SK-N-DZ (cell line): ENCODE measurements at regions not wholly inside any gene's neighbourhood (a gene's known extent, or its start where the extent isn't known, plus 50 kb on each side); places are given as distances from the start of the nearest gene placed in this dataset.
A peak's percentile ranks its signal among the peaks of the same experiment; 100 is the strongest.

Experiments
- DNase-seq: peaks from one replicate; pipeline ENCODE4 v3.0.0-alpha.2; 2015; ENCODE audit warnings: low spot score

DNA sequence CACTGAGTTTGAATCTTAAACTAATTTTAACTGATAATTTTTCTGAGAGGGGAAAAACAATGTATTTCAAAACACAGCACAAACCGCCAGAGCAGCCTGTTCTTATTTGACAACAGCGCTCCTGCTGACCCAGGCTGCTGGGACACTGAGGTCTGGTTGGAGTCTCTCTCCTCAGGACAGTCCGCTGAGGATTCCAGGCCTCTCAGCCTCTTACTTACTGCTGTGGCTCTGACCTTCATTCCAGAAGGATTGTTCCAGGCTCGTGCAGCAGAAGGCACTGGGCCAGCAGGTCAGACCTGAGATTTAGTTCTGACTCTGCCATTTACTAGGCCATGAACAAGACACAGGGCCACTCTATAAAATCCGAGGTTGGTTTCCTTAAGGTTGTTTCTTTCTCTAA is 393.6 kb downstream of the TDRD3 start:
- DNase-seq = no peak

- DNase-seq = no peak
Observed at GRCh38 chr13:60788156-60788829, 391.3 kb downstream of the TDRD3 start.

DNA sequence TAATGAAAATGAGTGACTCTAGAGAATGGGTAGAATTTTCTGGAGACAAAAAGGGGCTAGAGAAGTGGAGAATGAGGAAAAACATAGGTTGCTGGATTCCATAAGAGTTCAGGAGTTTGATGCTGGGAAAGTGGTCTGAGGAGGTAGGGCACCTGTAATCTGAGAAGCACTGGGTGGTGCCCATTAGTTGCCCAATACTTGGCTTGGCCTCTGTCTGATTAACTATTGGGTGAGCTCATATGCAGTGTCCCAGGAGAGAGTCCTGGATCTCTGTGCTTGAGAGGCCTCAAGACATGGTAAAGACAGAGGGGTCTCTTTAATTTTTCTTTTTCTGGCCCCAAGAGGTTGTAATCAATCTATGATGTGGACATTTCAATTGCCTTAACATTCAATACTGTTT is 390.1 kb downstream of the TDRD3 start:
- DNase-seq = no peak

DNA sequence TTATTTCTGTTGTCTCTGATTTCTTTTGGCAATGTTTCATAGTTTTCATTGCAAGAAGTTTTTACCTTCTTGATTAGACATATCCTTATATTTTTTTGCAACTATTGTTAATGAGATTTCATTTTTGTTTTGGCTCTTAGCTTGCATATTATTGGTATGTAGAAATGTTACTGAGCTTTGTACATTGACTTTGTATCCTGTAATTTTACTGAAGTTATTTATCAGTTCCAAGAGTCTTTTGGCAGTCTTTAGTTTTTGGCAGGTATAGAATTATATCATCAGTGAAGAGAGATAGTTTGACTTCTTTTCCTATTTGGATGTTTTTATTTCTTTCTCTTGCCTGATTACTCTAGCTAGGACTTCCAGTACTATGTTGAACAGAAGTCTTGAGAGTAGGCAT is 375.7 kb downstream of the TDRD3 start:
- no peak for DNase-seq

DNA sequence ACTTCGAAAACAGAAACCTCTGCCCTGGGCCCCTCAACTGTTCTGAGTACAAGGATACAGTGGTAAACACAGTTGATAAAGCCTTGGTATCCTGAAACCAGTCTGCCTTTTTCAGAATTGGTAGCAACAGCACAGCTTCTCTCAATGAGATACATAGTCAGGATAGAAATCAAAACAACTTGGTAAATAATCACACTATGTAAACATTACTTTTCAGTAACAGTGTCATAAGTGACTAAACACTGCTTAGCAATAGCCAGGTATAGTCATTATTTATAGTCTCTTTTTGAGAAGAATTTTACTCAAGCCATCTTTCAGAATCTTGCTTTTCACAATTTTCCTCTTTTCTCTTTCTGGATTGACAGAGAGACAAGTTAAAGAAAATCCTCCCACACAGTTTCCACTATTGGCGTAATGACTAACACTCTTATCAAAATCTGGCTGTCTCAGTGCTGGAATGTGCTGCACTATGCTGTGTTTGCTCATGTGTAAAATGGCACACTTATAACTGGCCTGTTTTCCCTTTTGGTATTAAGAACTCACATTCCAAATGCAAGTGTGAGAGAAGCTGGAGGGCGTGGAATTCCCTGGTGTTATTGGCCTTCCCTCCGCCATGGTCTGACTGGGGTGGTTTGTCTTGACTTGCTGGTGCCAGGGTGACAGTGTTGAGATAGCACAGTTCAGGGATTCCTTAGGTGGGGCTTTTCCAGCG is 368.8 kb downstream of the TDRD3 start:
- no peak for DNase-seq

- DNase-seq = no peak
Observed at GRCh38 chr13:60759499-60759898, 362.5 kb downstream of the TDRD3 start.

DNA sequence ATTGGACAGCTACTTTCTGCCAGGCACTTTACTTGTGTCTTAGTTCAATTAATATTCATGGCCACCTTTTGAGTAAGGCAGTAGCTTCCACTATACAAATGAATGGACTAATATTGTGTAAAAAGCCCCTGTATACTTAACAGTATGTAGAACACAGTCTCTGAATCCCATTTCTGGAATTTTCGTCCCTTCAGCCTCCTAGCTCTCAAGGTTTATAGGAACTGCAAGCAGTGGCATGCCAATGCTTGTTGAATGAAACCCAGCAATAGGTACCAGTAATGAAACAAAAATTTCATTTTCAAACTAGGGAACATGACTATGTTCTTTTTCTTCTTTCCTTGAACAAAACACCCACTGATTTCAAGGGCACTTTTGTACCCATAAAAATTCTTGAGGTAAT is 361.6 kb downstream of the TDRD3 start:
- DNase-seq = no peak

GRCh38 chr13:60757501-60758215 is 360.6 kb downstream of the TDRD3 start:
- no peak for DNase-seq

DNA sequence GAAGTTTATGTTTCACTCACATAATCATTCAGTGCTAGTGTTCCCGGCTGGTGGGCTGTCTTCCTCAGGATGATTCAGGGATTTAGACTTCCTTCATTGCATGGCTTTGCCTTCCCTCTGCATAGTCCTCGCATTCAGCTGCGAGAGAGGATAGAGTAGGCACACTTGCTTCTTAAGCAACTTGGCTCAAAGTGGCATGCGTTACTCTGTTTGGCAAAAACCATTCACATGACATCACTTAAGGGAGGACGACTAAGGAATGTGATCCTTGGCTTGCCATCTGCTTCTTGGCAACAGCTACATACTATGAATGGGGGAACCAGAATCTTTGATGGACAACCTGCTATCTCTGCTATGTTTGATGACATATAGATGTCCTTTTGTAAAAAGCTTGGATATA is 359.3 kb downstream of the TDRD3 start:
- DNase-seq = no peak

DNA sequence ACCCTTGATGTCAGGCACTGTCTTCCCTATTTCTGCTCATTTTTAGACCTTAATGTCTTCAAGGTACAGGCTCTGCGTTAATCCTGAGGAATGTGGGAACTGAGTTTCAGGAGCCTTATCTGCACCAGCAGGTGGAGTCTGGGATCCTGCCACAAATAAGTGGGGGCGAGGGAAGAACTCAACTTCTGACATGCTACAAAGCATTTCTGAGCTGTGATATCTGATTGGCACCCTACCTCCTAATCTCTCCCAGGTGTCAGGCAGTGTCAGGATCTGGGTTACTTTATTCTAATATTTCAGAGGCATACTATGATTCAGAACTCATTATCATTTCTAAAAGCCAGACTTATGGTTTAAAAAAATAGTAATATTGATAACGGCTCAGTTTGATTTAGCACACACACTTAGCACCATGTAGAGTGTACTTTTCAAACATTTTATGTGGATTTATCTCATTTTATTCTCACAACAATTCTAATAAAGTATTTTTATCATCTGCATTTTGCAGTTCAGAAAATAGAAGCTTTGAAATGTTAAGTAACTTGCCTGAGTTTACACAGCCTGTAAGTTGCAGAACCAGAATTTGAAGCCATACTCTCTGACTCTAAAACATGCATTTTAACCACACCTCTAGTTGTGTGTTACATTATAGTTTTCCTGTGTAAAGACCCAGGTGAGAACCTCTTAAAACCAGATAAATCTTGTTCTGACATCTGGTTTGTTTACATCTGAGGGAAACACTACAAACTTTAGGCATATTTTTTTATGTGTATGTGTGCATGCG is 358.6 kb downstream of the TDRD3 start:
- peak; percentile 32 for DNase-seq

- DNase-seq = no peak
Observed at GRCh38 chr13:60754211-60755090, 357.4 kb downstream of the TDRD3 start.

GRCh38 chr13:60753641-60754040 is 356.6 kb downstream of the TDRD3 start:
- DNase-seq = no peak

DNA sequence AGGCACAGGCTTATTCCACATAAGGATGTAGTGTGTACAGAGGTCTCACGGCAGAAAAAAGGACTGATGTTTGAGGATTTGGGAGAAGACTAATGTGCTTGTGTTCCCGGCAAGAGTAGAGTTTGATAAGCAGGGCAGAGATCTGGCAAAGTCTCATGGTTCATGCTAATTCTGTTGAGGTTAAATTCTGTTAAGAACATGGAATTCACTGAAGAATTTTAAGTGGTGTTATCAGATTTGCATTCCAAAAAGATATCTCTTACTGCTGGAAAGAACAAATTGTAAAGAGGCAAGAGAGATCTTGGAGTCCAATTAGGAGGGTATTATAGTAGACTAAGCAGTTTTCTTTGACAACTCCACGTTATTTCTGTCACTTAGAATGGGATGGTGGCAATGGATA is 348.3 kb downstream of the TDRD3 start:
- DNase-seq = no peak

DNA sequence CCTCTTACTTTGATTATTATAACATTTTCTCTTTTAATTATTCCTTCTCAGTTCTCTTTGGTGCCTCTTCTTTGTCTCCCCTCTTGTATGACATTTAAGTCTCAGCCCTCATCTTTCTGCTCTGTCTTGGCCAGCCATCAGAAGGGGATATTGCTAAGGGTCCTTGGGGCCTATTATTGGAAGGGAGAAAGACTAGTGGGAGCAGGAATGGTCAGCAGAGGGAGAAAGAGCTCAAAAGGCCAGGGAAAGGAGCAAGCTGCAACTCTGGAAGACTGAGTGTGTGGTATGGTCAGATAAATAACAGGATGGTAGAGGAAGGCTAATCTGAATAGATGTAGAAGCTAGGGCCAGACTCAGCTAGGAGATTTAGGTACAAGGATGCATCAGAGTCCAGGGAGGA is 336.9 kb downstream of the TDRD3 start:
- DNase-seq = no peak

- DNase-seq = no peak
Observed at GRCh38 chr13:60727140-60727539, 330.1 kb downstream of the TDRD3 start.

GRCh38 chr13:60721063-60721462 is 324.0 kb downstream of the TDRD3 start:
- no peak for DNase-seq

DNA sequence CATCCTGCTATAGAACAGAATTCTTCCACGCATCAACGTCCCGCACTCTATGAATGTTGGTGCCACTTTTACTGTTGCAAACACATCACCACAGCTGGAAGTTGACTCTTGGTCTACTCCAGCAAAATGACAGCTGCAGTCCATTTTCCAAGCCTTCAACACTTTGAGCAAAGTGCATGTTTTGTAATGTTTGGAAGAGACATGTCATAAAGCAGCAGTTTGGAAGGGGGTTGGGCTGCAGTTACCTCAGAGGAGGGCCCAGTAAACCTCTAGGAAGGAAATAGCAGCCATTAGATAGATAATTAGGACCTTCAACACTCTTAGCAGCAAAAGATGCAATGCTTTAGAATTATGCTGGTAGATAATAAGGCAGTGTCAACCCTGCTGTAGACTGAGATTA is 323.6 kb downstream of the TDRD3 start:
- DNase-seq = no peak

- no peak for DNase-seq
Observed at GRCh38 chr13:60716313-60716712, 319.3 kb downstream of the TDRD3 start.

- DNase-seq = no peak
Observed at GRCh38 chr13:60707878-60708277, 310.9 kb downstream of the TDRD3 start.

- DNase-seq = peak; percentile 17
Observed at GRCh38 chr13:60701895-60702294, 304.9 kb downstream of the TDRD3 start.

DNA sequence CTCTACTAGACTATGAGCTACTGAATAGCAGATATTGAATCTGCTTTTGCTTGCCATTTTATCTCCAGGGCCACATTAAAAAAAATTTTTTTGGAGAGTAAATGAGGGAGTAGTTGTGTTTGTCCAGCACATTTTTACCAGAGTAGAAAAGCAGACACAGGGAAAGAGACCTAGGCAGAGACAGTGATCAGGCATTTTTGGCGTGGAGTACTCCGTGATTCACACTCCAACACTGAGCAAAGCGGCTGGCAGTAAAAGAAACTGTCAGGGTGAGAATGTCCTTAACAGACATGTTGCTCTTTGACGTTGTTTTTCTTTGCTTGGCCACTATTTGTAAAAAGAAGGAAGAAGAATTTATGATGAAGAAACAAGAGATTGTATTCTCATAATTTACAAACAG is 304.0 kb downstream of the TDRD3 start:
- DNase-seq = no peak
